ENCODE measurements at regions not wholly inside any gene's neighbourhood (a gene's known extent, or its start where the extent isn't known, plus 50 kb on each side); places are given as distances from the start of the nearest gene placed in this dataset.

GRCh38 chr13:71149498-71150363 is 717.3 kb downstream of the DACH1 start:
- TF ChIP-seq CTCF (conservative IDR thresholded peaks at IDR 0.05; ENCODE audit: low read length) (no peak), EZH2phosphoT487 (IDR thresholded peaks at IDR 0.05; ENCODE audit: borderline replicate concordance) (no peak)

Measured in Loucy (cell line).